NCI-H2081 (cell line): ENCODE measurements at regions not wholly inside any gene's neighbourhood (a gene's known extent, or its start where the extent isn't known, plus 50 kb on each side); places are given as distances from the start of the nearest gene placed in this dataset.

Experiments used
- DNase-seq, 2 experiments: peaks; one replicate each; lab custom pipeline; 2025; lab: John Stamatoyannopoulos, UW

DNA sequence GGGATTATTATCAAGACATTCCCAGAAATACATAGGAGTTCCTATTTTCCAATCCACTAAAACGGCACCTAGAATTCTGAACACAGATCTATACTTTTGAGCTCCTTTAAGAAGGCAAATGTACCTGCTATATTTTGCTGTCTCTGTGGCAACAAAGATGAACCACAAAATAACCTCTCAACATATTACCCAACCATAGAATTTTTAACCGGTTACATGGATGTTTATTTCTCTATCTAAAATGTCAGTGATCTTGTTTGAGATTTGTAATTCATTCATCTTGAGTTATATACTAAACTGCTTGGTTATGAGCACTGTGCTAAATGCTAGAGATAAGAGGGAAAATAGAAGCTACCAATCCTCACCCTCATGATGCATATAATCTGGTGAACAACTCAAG lies 117.5 kb upstream of the HMGCLL1 start:
- no peak for DNase-seq

DNA sequence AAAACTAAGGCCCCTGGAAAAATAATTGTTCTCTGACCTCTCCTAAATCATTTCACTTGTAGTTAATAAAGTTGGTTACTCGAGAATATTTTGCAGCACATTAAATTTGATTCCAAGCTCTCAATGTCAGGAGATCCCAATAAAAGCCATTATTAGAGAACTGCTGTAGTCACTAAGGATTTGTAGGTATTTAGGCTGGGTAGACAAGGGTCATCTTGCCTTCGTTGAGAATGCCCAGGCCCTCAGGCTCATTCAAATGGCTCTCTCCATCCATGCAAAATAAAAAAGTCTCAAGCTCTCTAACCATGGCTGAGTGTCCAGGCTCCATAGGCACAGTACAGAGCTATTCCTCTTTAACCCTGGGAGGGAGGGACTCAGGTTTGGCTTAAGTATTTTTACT lies 117.0 kb upstream of the HMGCLL1 start:
- no peak for DNase-seq

DNA sequence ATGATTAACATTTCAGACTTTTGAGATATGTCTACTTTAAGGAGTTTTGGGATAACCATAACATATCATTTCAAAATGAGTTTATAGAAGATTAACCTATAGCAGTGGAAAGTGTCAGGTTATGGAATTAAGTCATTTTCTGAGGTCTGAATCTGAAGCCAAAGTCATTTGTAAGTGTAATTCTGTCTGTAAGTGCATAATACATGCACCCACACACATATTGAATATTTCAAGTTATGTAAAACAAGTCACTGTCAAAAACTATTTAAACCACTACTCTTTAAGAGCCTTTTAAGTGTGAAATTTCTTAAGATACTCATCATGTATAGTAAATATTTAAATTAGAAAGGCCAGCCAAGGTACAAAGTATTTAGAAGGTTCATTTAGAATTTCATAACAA lies 115.8 kb upstream of the HMGCLL1 start:
- no peak for DNase-seq

DNA sequence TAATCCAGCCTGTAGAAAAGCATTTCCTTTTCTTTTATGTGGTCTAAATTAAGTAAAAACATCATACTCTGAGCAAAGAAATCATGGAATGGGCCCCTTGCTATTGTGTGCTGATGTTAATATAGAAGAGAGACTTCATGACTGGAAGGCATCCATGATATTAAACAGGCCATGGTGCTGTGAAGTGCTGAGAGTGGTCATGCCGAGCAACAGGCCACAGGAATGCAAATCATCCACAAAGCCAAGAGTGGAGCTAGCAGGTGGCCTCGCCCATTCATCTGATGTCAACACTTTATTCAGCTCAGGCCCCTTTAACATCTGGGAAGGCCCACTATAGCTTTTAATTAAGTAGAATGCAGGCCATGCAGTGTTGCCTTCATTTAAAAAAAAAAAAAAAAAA lies 115.2 kb upstream of the HMGCLL1 start:
- DNase-seq = no peak

DNA sequence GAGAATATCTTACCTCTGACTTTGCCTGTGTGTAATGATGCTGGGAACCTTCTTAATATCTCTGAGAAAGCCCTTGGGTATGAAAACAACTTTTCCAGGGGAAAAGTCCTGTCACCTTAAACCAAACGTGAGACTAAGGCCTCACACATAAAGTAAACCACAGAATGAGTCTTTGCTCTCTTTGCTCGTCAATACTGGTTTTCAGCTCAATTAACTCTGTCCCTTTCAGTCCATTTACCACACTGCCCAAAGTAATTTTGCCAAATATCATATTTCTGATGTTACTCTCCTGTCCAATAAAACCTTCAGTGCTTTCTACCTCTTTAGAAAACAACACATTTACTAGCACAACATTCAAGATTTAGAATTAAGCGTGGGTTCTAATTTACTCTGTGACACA lies 100.5 kb upstream of the HMGCLL1 start:
- DNase-seq = no peak

DNA sequence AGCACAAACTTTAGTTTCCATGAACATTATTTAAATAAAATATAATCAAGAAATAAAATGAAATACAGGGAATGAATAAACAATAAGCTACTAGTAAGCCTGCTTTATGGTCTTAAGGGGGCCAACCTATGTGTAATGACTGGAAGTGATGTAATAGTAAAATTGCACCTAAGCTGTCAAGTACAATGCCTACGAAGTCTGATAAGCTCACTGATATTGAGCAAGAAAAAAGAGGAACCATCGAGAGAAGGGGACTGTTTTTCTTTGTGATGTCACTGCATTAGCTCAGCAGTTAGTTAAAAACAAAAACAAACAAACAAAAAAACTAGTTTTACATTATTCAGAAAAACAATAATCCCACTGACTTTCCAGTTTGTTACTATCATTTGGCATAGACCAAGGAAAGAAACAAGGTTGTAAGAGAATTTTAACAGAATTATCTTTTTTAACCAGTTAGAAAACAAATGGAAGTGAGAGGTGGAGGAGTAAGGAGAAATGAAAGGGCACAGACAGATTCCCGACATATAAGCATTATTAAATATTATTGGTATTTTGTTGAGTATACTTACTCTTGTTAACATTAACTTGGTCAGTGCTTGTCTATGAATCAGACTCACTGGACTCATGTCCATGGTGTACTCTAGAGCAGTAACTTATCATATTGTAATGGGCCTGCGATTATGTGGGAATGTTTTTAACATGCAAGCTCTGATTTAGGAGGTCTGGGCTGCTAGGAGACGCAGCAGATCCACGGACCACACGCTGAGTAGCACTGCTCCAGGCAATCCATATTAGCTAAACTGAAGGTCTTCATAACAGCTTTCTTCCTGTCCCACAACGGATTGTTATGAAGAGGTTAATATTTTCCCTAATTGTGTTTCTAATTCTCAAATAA lies 99.6 kb upstream of the HMGCLL1 start:
- DNase-seq = peak; percentile 16 to 55

DNA sequence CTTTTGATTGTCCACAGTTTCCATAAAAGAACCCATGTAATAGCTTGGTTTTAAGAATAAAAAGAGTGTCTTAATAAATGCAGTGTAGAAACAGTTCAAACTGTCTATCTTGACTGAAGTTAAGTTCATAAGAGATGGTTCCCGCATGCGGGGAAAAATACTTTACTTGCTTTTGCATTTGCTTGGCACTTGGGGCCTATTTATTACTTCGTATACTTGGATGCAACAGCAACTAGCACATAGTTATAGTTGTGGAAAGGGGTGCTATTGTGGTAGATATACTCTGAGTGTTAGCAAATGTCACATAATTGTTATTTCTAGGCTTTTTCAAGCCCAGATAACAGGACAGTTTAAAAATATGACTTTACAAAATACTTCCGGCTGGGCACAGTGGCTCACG lies 97.7 kb upstream of the HMGCLL1 start:
- DNase-seq = no peak

DNA sequence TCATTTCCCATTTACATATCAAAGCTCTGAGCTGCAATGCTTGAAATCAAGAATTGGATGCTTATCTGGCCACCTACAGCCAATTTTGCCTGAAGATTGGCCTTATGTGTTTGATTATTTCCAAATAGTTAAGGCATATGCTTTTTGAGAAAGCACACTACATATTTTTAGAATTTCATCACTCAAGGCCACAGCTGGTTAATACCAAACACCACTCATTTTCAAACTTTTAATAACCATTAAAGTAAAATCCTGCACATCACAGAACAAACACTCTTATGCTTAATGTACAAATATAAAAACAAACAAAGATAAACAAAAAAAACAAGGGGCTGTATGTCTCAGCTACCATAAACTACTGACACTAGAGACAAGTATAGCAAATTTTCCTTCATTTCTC lies 96.9 kb upstream of the HMGCLL1 start:
- no peak for DNase-seq

DNA sequence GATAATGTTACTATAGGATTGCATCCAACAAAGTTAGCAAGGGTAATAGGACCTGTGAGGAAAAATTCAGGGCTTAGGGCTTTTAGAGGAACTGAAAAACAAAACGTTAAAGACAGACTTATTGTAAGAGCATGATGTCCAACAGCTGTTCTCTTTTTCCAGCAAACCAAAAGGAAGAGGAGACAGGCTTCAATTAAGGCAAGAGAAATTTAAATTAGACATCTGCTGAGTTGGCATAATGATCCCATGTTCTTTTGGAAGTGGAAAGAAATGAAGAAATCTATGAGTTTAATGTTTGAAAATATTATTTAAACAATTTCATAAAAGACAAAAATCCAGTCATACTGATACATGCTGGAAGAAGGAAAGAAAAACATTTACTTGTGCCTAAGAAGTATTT lies 95.7 kb upstream of the HMGCLL1 start:
- no peak for DNase-seq

DNA sequence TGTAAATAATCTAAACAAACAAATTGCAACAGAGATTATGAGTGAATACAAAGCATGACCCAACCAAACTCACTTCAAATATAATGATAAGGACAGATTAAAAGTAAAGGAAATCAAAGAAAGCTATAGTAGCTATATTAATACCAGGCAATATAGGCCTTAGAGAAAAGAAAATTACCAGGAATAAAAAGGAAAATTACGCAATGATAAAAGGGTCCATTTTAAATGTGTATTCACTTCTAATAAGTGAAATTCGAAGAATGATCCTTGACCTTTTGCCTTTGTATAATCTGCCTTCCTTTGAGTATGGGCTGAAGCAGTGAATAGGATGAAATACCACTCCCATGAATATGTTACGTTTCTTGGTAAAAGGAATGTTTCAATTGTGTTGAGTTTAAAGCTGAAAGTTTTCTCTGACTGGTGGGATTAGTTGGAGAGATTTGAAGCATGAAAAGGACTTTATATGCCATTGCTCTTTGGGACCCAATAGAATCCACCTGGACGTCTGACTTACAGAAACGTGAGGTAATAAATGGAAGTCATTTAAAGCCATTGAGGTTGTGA lies 91.9 kb upstream of the HMGCLL1 start:
- no peak for DNase-seq

DNA sequence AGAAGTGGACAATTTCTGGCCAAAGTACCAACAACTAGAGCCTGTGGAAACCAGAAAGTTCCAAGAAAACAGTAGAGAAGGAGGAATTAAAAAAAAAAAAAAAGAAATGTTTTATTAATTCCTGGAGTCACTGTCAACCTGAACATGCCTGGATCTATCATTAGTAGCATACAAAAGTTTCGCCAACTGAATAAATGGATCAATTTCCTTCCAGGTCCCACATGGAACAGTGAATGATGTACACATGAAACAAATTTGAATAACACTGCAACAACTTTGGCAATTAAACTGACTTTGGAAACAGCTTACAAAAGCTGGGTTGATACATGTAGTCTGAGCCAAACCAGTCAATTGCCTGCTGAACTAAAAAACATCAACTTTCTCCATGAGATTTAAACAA lies 90.0 kb upstream of the HMGCLL1 start:
- DNase-seq = no peak

DNA sequence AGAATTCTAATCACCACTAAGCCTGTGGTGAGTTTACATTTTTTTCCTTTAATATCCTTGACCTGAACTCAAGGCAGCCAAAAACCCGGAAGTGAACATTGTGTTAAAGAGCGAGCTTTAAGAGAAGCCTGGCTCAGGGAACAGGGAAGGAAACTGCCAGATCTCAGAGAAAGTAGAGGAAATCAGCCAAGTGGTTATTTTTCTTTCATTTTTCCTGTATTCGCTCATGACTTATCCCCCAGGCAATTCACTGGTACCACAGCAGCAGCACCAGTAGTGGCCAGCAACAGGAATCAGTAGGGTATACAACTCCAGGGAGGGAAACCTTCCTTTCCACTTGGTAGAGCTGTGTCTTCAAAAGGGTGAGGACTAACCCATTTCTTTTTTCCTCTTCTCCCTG lies 89.6 kb upstream of the HMGCLL1 start:
- DNase-seq = no peak

DNA sequence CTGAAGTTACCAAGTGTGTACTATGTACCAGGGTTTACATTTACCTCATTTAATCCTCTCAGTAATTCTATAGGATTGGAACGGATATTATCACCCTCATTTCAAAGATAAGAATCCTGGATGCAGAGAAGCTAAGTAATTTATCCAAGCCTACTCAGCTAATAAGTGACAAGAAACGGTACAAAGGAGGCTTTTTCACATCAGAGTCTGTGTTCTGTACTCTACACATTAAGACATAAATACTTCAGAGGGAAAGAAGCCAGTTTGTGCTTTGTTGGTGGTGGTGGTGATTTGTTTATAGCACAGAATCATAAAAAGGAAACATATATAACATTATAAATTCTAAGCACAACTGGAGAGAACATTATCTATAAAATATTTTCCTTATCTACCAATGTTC lies 88.3 kb upstream of the HMGCLL1 start:
- no peak for DNase-seq

DNA sequence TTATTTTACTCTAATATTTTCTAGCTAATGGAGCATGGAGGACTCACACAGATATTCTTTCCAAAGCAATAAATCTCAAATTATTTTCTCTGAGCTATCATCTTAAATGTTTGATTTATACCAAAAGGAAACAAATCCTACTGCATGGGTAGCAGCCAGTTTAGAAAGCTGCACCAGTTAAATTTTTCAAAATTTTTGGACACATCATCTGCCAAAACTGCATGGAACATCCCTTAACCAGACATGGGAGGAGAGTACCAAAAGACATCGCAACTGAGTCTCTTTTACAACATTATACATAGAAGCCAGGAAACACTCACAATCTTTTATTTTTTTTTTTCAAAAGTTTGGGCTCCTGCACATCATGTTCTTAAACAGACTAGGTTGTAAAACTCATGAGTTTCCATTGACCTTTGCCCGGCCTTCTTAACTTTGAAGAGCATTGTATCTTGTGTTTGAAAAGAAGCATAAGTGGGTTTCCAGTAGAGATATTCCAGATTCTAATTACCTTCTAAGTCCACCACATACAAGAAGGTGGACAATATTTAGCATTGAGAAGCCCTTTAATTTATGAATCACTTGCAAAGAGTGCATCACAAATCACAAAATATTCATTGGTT lies 87.7 kb upstream of the HMGCLL1 start:
- DNase-seq = no peak

DNA sequence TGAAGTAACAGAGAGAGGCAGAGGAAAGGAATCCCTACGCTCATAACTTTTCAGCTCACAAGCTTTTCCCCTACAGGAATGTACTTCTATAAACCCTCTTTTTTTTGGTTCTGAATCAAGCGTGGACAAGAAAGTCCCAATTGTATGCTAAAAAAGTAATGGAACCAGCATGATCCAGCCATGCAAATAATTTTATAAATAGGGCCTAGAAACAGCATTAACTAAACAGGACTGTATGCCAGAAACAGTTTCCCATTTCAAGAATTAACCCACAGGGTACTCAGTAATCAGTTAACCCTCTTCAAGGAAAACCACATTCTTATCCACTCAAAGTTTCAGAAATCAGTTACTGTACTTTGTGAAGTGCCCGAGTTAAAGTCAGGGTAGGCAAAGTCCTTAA lies 87.0 kb upstream of the HMGCLL1 start:
- no peak for DNase-seq

DNA sequence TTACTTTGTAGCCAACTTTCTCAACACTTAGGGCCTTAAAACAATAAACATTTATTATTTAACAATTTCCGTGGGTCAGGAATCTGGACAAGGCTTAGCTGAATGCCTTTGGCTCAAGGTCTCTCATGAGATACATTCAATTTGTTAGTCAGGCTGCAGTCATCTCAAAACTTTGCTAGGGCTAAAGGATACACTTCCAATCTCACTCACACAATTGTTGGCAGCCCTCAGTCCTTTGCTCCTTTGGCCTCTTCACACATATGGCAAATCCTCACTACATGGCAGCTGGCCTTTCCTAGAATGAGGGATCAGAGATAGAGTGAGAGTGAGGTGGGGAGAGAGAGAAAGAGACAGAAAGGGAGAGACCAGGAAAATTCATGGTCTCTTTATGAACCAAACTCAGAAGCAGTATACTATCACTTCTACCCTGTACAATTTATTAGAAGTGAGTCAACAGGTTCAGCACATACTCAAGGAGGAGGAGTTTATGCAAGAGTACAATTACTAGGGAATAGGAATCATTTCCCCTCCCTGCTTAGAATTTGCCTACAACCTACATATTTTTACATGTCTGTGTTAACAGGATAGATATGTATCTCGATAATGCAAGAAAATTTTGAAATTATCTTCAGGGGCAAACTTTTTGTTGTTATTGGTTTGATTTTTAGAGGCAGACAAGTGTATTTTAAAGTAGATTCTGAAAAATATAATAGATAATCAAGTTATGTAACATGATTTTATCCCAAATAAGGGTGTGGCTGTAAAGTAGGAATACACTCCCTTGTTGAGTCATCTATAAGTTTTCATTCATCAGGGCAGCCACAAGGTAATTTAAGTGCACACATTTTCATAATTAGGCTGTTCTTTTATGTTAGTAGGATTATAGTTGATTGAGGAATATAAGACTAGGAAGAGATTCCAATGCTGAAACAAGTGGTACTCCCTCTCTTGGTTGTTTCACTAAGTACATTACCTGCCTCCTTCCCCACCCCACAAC lies 85.9 kb upstream of the HMGCLL1 start:
- no peak for DNase-seq

DNA sequence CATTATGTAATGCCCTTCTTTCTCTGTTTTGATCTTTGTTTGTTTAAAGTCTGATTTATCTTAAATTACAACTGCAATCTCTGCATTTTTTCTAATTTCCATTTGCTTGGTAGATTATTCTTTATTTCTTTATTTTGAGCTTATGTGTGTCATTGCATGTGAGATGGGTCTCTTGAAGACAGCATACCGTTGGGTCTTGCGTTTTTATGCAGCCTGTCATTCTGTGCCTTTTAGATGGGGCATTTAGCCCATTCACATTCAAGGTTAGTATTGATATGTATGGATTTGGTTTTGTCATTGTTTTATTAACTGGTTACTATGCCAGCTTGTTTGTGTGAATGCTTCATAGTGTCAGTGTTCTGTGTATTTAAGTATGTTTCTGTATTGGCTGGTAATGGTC lies 84.9 kb upstream of the HMGCLL1 start:
- no peak for DNase-seq

DNA sequence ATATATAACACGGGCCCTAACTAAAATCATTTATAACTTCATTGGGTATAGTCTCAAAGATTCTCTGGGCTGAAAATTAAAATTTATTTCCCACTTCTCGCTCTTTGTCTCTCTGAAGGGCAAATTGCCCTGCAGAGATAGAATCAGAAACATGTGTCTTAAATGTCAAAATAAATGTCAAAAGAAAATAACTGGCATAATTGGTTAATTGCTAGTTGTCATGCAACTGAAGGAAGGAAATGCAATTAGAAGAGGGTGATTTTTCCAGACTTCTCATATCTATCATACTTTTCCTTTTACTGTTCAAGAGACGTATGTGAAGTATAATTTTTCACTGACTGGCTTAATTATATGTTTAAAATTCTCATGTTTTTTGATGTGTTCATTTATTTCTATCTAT lies 80.3 kb upstream of the HMGCLL1 start:
- DNase-seq = no peak

DNA sequence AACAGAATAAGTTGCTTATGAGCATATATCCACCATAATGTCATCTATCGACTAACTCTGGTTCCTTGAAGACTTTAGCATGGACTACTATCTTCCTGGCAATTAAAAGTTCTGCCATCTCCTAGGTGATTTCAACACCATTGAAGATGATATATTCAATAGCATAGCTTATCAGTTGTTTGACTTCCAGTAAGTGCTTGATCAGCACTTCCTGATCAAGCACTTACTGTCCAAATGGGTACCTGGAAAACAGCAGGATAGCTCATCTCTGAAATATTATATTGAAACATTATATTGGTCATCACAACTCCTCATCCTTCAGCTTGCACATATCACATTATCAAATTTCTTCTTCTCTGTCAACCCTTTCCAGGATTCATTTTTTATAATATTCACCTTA lies 75.5 kb upstream of the HMGCLL1 start:
- DNase-seq = no peak

DNA sequence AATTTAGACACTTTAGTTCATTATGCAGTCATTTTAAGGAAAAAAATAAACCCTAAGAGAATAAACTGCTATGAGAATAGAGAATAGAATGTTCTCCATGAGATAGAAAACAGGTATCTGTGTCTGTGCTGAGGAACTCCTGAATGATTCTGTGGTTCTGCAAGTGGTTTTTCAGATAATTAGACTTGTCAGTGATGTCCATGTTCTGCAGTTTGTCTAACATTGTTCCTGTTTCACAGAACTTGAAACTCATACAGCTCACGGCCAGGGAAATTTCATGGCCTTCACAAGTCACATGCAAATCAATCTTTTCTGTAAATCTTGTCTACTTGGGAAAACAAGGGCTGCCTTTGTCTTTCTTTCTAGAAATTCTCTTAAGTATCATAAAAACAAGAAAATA lies 73.4 kb upstream of the HMGCLL1 start:
- no peak for DNase-seq

DNA sequence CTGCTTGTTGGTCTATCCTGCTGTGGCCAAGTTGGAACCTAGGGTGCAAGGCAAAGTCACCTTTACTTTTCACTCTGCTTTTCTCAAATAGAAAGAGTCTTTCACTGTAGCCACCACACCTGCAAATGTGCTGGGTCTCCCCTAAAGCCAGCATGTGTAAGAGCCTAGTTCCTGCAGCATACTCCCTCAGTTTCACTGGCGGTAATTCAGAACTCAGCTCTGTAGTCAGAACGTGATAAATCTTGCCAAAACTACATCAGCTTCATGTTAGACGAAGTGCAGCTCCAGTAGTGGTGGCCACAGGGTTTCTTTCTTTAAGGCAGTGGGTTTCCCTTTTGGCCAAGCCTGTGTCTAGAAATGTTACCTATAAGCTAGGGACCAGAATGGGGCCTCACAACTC lies 72.0 kb upstream of the HMGCLL1 start:
- DNase-seq = no peak

DNA sequence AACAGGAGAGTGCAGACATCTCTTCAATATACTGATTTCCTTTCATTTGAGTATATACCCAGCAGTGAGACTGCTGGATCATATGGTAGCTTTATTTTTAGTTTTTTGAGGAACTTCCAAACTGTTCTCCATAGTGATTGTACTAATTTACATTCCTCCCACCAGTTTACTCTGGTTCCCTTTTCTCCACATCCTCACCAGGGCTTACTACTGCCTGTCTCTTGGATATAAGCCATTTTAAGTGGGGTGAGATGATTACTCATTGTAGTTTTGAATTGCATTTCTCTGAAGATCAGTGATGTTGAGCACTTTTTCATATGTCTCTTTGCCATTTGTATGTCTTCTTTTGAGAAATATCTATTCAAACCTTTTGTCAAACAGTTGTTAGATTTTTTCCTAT lies 64.9 kb upstream of the HMGCLL1 start:
- no peak for DNase-seq
